Osteoblast (primary cell): ENCODE measurements at regions not wholly inside any gene's neighbourhood (a gene's known extent, or its start where the extent isn't known, plus 50 kb on each side); places are given as distances from the start of the nearest gene placed in this dataset.

Experiments used
- DNase-seq: peaks from one replicate; pipeline ENCODE4 v3.0.0; 2011; ENCODE audit warnings: low spot score, mixed read lengths; ENCODE audit not compliant: insufficient read length; ENCODE audit errors: missing footprints
- H2AFZ ChIP-seq: 2 replicates; pipeline ENCODE4 v1.6.0; 2011; ENCODE audit warnings: mild to moderate bottlenecking, low read length
- H3K27ac ChIP-seq: 2 replicates; pipeline ENCODE4 v1.5.1; 2011; ENCODE audit warnings: mild to moderate bottlenecking, low read depth, low read length, moderate library complexity
- H3K27me3 ChIP-seq: 2 replicates; pipeline ENCODE4 v1.6.0; 2012; ENCODE audit warnings: mild to moderate bottlenecking, control low read depth, inconsistent platforms, low read length, moderate library complexity; ENCODE audit not compliant: insufficient read depth
- H3K36me3 ChIP-seq: 2 replicates; pipeline ENCODE4 v1.5.1; 2011; ENCODE audit warnings: mild to moderate bottlenecking, low read length, control low read depth, moderate library complexity; ENCODE audit not compliant: insufficient read depth
- H3K4me1 ChIP-seq: 2 replicates; pipeline ENCODE4 v1.5.1; 2011; ENCODE audit warnings: mild to moderate bottlenecking, low read length, control low read depth, moderate library complexity; ENCODE audit not compliant: insufficient read depth
- H3K4me2 ChIP-seq: 2 replicates; pipeline ENCODE4 v1.6.0; 2011; ENCODE audit warnings: mild to moderate bottlenecking, low read length; ENCODE audit not compliant: insufficient read depth
- H3K4me3 ChIP-seq: fragments of 200-600 bp; sonication (generic); 3 replicates; pipeline ENCODE4 v1.5.1; 2012; ENCODE audit warnings: mild to moderate bottlenecking, low read length, inconsistent platforms; ENCODE audit not compliant: insufficient read depth
- H3K79me2 ChIP-seq: 2 replicates; pipeline ENCODE4 v1.6.0; 2012; ENCODE audit warnings: mild to moderate bottlenecking, low read length, control low read depth, inconsistent platforms; ENCODE audit not compliant: insufficient read depth
- H3K9me3 ChIP-seq: 2 replicates; pipeline ENCODE4 v1.5.1; 2011; ENCODE audit warnings: low read depth, low read length, control low read depth
- H4K20me1 ChIP-seq: 2 replicates; pipeline ENCODE4 v1.6.0; 2012; ENCODE audit warnings: mild to moderate bottlenecking, low read length, control low read depth; ENCODE audit not compliant: insufficient read depth
- CTCF ChIP-seq: IDR thresholded peaks from 2 replicates; pipeline ENCODE4 v1.5.1; 2011; ENCODE audit warnings: mild to moderate bottlenecking, low read depth, low read length, moderate library complexity; ENCODE audit errors: extremely low read depth

- Histone ChIP-seq H4K20me1 (no peaks in the 10 kb centered on the region), H3K4me1 (no peaks in the 10 kb centered on the region), H3K4me2 (no peak overlapping the region), H3K27me3 (no peaks in the 10 kb centered on the region), H3K79me2 (no peaks in the 10 kb centered on the region), H2AFZ (no peak overlapping the region), H3K36me3 (no peaks in the 10 kb centered on the region), H3K9me3 (no peaks in the 10 kb centered on the region), H3K4me3 (no peak overlapping the region), H3K27ac (no peak overlapping the region)
- no peak for TF ChIP-seq CTCF
- no peak for DNase-seq
Observed at GRCh38 chr4:183853548-183853940, 51.6 kb upstream of the STOX2 start.
